GM12873 (cell line): ENCODE measurements at regions not wholly inside any gene's neighbourhood (a gene's known extent, or its start where the extent isn't known, plus 50 kb on each side); places are given as distances from the start of the nearest gene placed in this dataset.

ENCODE experiments used
- CTCF ChIP-seq: IDR thresholded peaks from 2 replicates; pipeline ENCODE4 v1.5.1; 2012; ENCODE audit warnings: low read depth, mild to moderate bottlenecking, moderate library complexity, low read length, control low read depth; ENCODE audit not compliant: insufficient read depth; ENCODE audit errors: missing control alignments

GRCh38 chr3:159565313-159565712 is 423.3 kb upstream of the IL12A start:
- TF ChIP-seq CTCF, result no peak

- TF ChIP-seq CTCF, result no peak
These were observed 405.0 kb upstream of the IL12A start for GRCh38 chr3:159583662-159584061.

- TF ChIP-seq CTCF, result no peak
These were observed 404.2 kb upstream of the IL12A start for GRCh38 chr3:159584421-159584820.

GRCh38 chr3:159586571-159587202 is 401.9 kb upstream of the IL12A start:
- TF ChIP-seq CTCF, result peak; percentile 33

- TF ChIP-seq CTCF, result no peak
These were observed 394.6 kb upstream of the IL12A start for GRCh38 chr3:159593927-159594605.

GRCh38 chr3:159600291-159600690 is 388.3 kb upstream of the IL12A start:
- no peak for TF ChIP-seq CTCF

- no peak for TF ChIP-seq CTCF
These were observed 384.5 kb upstream of the IL12A start for GRCh38 chr3:159604151-159604581.
